Limb (tissue), 2 donors: ENCODE measurements at regions not wholly inside any gene's neighbourhood (a gene's known extent, or its start where the extent isn't known, plus 50 kb on each side); places are given as distances from the start of the nearest gene placed in this dataset.
A peak's percentile ranks its signal among the peaks of the same experiment; 100 is the strongest.
"Not testable (repeated sequence)": the region's sequence is repeated elsewhere in the genome, so short reads cannot be mapped to it uniquely, and the experiment has no call there.

ENCODE experiments used
- DNase-seq, 2 donors: peaks; one replicate each; pipeline ENCODE4 v3.0.0-alpha.2; 2016; ENCODE audit errors: extremely low spot score in 2 of 2

- DNase-seq, result no peak
These were observed 208.1 kb downstream of the OPA1 start for GRCh38 chr3:193801097-193801496.

DNA sequence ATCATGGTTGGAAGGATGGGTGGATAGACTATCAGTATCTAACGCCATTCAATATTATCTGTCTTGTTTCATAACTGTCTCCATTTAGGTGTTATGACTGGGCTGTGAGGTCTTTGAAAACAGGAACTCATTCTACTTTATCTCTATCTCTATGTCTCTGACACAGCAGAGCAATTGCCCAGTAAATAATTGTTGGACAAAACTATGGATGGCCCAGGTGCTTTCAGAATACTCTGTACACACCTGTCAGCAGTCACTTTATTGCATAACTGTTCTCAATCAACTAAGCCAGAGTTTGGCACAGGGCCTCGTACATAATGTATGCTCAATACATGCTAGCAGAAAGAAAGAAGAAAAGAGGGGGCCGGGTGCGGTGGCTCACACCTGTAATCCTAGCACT is 210.3 kb downstream of the OPA1 start:
- DNase-seq, result no peak

DNA sequence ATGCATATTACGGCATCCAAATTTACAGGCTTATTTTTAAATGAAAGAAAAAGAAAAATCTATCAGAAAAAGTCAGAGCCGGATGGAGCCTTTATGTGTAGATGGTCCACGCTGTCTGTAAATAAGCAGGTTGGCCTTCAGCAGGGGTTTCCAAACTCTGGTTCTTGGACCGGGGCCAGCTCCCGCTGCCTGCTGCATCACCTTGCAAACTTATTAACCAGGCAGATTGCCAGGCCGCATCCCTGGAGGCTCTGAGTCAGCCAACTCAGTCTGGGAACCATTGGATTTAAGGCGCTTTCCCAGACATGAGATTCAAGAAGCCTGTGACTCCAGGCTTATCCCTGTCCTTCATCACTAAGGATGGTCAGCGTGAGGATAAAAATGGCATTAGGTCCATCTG is 212.4 kb downstream of the OPA1 start:
- peak in 1 of 2 donors; percentile 89 for DNase-seq

DNA sequence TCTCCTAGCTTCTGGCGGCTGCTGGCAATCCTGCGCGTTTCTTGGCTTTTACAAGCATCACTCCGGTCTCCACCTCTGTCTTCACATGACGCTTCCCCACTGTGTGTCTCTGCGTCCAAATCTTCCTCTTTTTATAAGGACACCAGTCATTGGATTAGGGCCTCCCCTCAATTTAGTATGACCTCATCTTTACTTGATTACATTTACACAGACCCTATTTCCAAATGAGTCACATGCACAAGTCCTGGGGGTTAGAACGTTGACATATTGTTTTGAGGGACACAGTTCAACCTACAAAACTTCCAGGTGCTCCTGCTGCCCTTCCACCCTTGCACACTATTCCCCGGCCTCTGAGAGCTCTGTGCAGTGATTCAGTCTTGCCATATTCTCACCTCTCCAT is 215.3 kb downstream of the OPA1 start:
- no peak for DNase-seq

DNA sequence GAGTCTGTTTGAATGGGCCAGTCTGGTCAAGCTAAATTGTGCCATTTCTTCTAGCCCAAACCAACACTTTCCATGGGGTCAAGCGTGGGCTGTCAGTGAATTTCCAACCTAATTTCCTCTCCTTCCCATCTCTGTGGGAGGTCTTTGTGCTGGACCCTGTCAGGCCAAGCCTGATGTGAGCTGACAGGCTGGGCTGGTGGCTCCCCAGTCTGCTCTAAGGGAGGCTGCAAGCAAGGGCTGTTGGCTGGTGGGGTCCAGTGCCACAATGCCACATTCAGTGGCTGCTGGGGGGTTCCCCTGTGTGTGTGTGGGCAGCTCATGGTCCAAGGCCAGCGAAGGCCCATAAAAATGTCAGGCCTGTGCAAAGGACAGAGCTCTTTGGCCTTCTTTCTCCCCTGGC is 216.1 kb downstream of the OPA1 start:
- DNase-seq, result no peak

GRCh38 chr3:193812078-193812725 is 219.2 kb downstream of the OPA1 start:
- no peak for DNase-seq

DNA sequence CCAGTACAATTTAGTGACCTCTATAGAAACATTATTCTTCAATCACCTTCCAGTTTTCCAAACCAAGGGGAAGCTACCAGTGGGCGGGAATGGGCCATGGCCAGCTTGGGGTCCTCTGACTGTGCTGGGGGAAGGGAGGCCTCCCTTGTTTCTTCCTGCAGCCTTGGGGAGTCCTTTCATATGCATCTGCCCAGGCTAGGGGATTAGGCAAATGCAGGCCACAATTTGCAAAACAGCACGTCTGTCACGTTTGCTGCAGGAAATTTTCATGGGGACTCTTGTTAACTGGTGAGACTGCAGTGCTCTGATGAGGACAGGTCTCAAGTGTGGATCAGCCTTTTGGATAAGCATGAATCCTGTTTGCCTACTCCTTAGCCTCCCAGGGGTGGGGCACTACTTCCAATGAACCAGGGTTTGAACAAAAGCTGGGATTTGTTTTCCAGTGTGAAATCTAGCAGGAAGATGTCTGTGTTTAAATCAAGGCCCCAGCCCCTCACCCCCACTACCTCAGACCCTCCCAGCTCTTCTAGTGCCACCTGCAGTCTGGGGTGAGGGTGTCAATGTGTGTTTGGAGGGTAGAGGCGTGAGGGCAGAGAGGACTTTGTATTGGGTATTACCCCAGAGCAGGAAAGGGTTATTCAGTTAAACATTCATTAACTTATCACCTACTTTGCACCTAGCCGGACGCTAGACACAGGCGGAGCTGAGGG is 219.9 kb downstream of the OPA1 start:
- no peak for DNase-seq

DNA sequence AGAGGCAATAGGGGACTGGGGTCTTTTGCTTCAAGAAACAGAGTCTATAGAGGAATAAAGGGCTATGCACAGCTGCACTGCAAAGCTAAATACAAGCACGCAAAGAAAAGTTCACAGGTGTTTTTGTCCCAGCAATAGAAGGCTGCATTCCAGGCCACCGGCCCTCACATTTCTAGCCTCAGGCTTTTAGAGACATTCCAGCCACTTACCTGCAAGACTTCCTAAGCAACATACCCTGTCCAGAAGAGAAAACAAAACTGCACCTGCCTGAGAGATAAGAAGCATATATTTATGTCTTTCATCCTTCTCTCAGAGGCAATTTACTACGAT is 220.5 kb downstream of the OPA1 start:
- no peak for DNase-seq

DNA sequence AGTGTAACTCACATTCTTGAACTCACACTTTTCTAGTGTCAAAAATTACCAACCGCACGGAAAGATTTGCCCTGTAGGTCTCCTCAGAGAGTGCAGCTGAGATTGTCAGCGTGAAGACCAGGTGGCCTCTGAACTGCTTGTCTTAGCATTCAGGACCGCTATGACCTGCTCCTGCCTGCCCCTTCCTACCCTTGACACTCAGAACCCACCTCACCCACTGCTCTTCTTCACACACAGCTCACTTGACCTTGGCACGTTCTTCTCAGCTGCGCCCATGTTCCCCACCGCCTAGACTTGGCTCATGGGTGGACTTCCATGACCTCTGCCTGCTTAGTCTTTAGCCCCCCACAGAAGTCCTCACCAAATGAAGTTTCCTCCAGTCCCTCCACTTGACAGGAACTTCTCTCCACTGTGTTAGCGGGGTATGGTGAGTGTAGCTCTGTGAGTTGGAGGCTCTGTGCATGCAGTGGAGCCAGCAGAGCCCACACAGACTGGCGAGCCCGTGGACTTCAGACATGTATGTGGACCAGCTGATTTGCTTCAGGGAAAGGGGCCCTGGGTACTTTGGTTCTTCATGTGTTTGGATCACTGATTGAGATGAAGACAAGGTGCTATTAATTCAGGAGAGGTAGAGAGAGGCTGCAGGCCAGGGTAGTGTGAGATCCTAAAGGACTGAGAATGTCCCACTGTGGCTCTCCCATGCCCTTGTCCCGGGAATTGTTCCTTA is 221.3 kb downstream of the OPA1 start:
- no peak for DNase-seq

- DNase-seq, result no peak
These were observed 222.4 kb downstream of the OPA1 start for GRCh38 chr3:193815246-193816027.

DNA sequence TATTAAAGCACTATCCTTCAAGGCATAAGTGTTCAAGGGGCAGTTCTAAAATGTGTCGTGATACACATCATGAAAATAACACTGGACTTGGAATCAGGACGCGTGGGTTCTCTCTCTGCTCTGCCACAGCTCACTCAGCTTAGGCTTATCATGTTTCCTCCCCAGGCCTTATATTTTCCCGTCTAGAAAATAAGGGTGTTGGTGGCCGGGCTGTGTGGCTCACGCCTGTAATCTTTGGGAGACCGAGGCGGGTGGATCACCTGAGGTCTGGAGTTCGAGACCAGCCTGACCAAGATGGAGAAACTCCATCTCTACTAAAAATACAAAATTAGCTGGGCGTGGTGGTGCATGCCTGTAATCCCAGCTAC is 223.0 kb downstream of the OPA1 start:
- DNase-seq, result no peak

GRCh38 chr3:193816656-193817311 is 223.8 kb downstream of the OPA1 start:
- DNase-seq, result peak; percentile 85 to 94

DNA sequence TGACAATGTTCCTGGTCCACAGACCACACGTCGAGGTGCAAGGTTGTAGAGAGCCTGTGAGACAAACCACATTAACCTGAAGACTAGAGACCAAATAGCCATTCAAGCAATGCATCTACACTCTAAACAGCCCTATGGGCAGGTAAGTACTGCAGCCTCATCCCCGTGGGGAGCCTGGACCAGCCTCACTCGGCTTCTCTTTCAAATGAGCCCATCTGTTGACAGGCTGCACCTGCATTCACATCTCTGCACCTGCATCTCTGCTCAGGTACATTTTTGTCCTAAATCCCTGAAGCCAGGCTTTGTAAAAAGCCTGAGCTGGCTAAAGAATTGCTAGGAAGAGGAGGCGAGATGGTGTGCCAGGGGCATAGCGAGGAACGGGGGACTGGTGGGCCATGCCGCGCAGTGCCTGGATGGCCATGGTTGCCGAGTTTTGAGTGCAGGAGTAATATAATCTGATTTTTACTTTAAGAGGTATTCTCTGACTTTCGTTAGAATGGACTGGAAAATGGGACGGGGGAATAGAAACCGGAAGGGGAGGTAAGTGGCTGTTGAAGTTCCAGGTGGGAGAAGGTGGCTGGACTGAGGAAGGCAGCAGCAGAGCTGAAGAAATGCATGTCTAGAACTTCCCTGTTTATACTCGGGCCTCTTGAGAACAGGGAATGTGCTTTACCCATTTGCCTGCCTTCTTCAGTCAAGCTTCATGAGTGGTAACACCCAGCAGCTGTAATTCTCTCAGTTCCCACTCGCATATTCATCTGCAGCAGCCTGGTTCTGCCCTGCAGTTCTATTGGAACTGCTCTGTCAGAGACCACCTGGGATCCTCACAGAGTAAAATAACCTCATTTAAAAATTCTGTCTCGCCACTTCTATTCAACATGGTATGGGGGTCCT is 226.4 kb downstream of the OPA1 start:
- no peak for DNase-seq

DNA sequence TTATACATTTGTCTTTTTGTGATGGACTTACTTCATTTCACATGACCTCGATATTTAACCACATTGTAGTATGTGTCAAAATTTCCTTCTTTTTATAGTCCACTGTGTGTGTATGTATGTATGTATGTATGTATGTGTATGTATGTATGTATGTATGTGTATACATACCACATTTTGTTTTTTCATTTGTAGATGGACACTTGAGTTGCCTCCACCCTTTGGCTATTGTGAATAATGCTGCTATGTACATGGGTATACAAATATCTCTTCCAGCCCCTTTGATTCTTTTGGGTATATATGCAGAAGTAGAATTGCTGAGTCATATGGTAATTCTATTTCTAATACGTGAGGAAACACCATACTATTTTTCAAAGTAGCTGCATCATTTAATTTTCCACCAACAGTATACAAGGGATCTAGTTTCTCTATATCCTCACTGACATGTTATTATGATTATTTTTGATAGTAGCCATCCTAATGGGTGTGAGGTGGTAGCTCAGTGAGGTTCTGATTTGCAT is 228.2 kb downstream of the OPA1 start:
- no peak for DNase-seq

DNA sequence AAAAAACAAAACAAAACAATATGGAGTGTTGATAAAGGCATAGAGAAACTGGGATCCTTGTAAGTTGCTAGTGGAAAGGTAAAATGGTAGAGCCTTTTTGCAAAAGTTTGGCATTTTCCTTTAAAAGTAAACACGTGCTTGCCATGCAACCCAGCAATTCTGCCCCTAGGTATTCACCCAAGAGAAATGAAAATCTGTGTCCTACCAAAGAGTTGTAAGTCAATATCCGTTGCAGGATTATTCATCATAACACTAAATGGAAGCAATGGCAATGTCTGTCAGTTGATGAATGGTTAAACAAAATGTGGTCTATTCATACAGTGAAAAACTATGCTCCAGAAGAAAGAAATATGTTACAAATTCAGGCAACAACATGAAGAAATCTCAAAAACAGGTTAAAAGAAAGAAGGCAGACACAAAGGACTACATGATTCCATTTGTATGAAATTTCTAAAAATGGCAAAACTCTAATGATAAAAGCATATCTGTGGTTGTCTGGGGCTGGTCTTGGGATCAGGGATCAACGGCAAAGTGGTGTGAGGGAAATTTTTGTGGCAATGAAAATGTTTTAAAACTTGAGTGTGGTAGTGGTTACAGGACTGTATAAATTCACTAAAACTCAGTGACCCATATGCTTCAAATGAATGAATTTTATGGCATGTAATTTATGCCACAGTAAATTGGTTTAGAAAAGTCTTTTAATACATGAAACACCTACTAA is 229.6 kb downstream of the OPA1 start:
- DNase-seq, result no peak

DNA sequence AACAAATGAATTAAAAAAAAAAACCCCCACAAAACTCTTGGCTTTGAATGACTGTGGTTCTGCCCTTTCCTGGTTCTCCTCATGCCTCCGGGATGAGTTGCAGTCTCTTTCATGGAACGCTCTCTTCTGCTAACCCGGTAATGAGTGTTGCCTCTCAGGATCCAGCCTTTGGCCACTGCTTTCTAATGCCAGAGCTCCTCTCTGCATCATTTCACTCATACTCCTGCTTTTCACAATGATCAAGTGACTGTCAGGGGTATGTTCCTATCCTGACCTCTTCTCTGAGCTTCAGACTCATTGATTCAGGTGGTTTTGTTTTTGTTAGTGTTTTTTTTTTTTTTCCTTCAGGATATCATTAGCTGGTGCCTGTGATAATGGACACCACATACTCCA is 230.2 kb downstream of the OPA1 start:
- not testable (repeated sequence) for DNase-seq

DNA sequence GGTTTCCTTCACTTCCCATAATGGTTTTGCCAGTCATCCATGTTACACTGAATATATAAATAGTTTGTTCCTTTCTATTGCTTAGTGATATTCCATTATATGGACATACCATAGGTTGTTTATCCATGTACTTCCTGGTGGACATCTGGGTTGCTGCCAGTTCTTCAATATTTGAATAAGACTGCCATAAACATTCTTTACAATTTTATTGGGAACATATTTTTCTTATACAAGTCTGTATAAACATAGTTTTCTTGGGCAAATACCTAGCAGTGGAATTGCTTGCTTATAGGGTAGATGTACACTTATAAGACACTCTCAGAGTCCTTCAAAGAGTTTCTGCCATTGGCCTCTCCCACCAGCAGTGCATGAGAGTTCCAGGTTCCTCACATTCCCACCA is 231.4 kb downstream of the OPA1 start:
- no peak for DNase-seq

GRCh38 chr3:193825617-193826016 is 232.6 kb downstream of the OPA1 start:
- DNase-seq, result no peak

DNA sequence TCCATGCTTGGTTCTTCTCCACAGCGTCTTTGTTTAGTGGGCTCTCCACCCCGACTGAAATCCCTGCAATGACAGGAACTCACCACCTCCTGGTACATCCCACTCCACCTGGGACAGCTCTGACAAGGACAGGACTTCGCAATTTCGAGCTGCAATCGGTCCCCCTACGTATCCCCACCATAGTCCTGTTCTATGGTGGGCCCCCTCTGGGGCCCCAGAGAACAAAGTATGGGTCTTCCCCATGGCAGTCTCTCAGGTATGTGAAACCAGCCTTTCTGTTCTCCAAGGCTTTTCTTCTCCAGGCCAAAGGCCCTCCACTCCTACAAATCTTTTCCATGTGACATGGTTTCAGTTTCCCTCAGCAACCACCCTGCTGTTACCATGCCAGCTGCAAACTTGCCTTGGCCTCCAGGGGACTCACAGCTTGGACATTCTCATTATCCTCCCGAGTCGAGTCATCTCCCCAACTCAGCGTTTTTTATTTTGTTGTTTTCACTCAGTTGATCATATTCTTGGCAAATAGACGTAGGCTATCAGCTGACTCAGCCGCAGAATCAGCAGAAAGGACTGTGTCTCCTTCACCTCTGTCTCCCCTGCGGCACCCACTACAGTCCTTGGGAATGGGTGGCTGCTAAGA is 233.3 kb downstream of the OPA1 start:
- no peak for DNase-seq
